ENCODE measurements at regions not wholly inside any gene's neighbourhood (a gene's known extent, or its start where the extent isn't known, plus 50 kb on each side); places are given as distances from the start of the nearest gene placed in this dataset.

GRCh38 chr12:46436747-46437146, 64.2 kb upstream of the SLC38A2 start:
- no peaks in the 10 kb centered on the region for H3K9me3 ChIP-seq (replicated peaks in 1 of 2; ENCODE audit: control insufficient read depth in 1 of 2, insufficient read depth in 1 of 2, low read length in 2 of 2)
- no peak for DNase-seq
- H3K79me2 ChIP-seq (ENCODE audit: insufficient read depth, low read length): no peaks in the 10 kb centered on the region
- Mint-ChIP-seq H3K4me3 (no peak overlapping the region), H3K4me1 (peaks cover 6% of the 10 kb centered on the region), H3K9me3 (no peaks in the 10 kb centered on the region), H3K27me3 (ENCODE audit: low read depth in 3 of 3) (peaks cover 0 to 2% (median 2%) of the 10 kb centered on the region in 3 donors), H3K27ac (no peak overlapping the region), H3K36me3 (no peaks in the 10 kb centered on the region)
- no peak overlapping the region for H3K4me3 ChIP-seq (replicated peaks in 1 of 3; ENCODE audit: low read depth in 2 of 3, low read length in 3 of 3)
- H4K20me1 ChIP-seq (ENCODE audit: insufficient read depth, low read length): no peaks in the 10 kb centered on the region
- no peak for TF ChIP-seq CTCF (IDR thresholded peaks at IDR 0.05)
- H2AFZ ChIP-seq (ENCODE audit: insufficient read depth, low read depth, low read length, poor library complexity, severe bottlenecking): no peak overlapping the region
- H3K4me2 ChIP-seq (replicated peaks; ENCODE audit: extremely low read depth, low read length, poor library complexity, severe bottlenecking): no peak overlapping the region
- H3K27me3 ChIP-seq (ENCODE audit: control insufficient read depth in 2 of 2, insufficient read depth in 2 of 2, low read length in 2 of 2): no peaks in the 10 kb centered on the region
- no peaks in the 10 kb centered on the region for H3K36me3 ChIP-seq (replicated peaks in 1 of 2; ENCODE audit: control insufficient read depth in 1 of 2, insufficient read depth in 2 of 2, low read length in 2 of 2)
- WGBS (ENCODE audit: insufficient coverage): no CpG with 5 or more reads among the region's 3 CpGs
- no peak overlapping the region for H3K27ac ChIP-seq (ENCODE audit: low read depth in 1 of 2, low read length in 2 of 2)
- peaks cover under 1 to 2% of the 10 kb centered on the region in 2 donors for H3K4me1 ChIP-seq (ENCODE audit: control insufficient read depth in 1 of 2, insufficient read depth in 2 of 2, low read length in 2 of 2)
- intact Hi-C loops (cut with micrococcal nuclease): no loop called here
- no peak overlapping the region for H3K9ac ChIP-seq (ENCODE audit: insufficient read depth, low read length, poor library complexity, severe bottlenecking)

GRCh38 chr12:46435625-46436024, 63.1 kb upstream of the SLC38A2 start:
- H3K79me2 ChIP-seq (ENCODE audit: insufficient read depth, low read length): no peaks in the 10 kb centered on the region

More at GRCh38 chr12:46435625-46436024, 63.1 kb upstream of the SLC38A2 start:
- H3K27me3 Mint-ChIP-seq (ENCODE audit: low read depth in 3 of 3): peaks cover 0 to 2% (median 2%) of the 10 kb centered on the region in 3 donors
- H3K27ac Mint-ChIP-seq: no peak overlapping the region
- no peaks in the 10 kb centered on the region for H3K9me3 Mint-ChIP-seq
- no peak overlapping the region for H3K27ac ChIP-seq (ENCODE audit: low read depth in 1 of 2, low read length in 2 of 2)
- no peak for TF ChIP-seq CTCF (IDR thresholded peaks at IDR 0.05)
- H3K27me3 ChIP-seq (ENCODE audit: control insufficient read depth in 2 of 2, insufficient read depth in 2 of 2, low read length in 2 of 2): no peaks in the 10 kb centered on the region
- peaks cover 12 to 13% of the 10 kb centered on the region in 2 donors for H3K4me1 ChIP-seq (ENCODE audit: control insufficient read depth in 1 of 2, insufficient read depth in 2 of 2, low read length in 2 of 2)
- peaks cover 15% of the 10 kb centered on the region for H3K4me1 Mint-ChIP-seq
- H3K9ac ChIP-seq (ENCODE audit: insufficient read depth, low read length, poor library complexity, severe bottlenecking): no peak overlapping the region
- H3K36me3 ChIP-seq (replicated peaks in 1 of 2; ENCODE audit: control insufficient read depth in 1 of 2, insufficient read depth in 2 of 2, low read length in 2 of 2): no peaks in the 10 kb centered on the region
- no peak overlapping the region for H3K4me3 Mint-ChIP-seq
- H3K36me3 Mint-ChIP-seq: no peaks in the 10 kb centered on the region
- no peak for DNase-seq
- H4K20me1 ChIP-seq (ENCODE audit: insufficient read depth, low read length): no peaks in the 10 kb centered on the region
- no peak overlapping the region for H2AFZ ChIP-seq (ENCODE audit: insufficient read depth, low read depth, low read length, poor library complexity, severe bottlenecking)
- no peaks in the 10 kb centered on the region for H3K9me3 ChIP-seq (replicated peaks in 1 of 2; ENCODE audit: control insufficient read depth in 1 of 2, insufficient read depth in 1 of 2, low read length in 2 of 2)
- no peak overlapping the region for H3K4me3 ChIP-seq (replicated peaks in 1 of 3; ENCODE audit: low read depth in 2 of 3, low read length in 3 of 3)
- intact Hi-C loops (cut with micrococcal nuclease): no loop called here
- H3K4me2 ChIP-seq (replicated peaks; ENCODE audit: extremely low read depth, low read length, poor library complexity, severe bottlenecking): no peak overlapping the region

Measured in CD14-positive monocyte (primary cell).